ENCODE measurements at regions not wholly inside any gene's neighbourhood (a gene's known extent, or its start where the extent isn't known, plus 50 kb on each side); places are given as distances from the start of the nearest gene placed in this dataset.

DNA sequence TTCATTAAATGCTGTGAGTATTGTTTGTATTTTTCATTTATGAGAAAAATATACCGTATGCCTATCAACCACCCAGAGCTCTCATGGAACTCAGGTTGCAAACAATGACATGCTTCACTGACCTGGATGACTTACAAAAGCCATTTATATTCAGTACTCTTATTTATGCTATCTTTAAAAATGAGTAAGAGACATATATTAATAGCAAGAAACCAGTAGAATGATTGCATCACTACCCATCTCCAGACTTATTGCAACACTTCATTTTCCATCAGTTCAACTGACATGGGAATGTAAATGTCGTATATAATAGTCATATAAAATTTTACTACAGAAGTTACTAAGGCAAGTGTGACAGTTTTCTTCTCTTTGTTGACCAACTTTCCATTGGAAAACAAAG is 69.1 kb downstream of the OTP start:
- no peak for DNase-seq

DNA sequence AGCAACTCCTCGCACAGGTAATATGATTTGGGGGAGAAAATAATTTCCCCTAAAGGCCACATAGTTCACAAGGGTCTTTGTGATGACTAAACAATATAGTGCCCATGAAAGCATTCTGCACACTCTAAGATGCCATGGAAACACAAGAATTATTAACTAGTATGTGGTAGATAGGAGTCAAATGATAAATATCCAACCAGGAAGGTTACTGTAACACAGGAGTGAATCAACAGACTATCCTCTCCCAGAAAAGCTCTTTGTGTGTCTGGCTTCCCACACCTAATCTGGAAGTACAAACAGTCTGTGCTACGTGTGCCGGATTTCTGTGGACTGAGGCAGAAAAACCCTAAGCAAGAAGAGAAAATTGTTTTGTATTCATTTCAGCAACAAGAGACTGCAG is 70.0 kb downstream of the OTP start:
- no peak for DNase-seq

DNA sequence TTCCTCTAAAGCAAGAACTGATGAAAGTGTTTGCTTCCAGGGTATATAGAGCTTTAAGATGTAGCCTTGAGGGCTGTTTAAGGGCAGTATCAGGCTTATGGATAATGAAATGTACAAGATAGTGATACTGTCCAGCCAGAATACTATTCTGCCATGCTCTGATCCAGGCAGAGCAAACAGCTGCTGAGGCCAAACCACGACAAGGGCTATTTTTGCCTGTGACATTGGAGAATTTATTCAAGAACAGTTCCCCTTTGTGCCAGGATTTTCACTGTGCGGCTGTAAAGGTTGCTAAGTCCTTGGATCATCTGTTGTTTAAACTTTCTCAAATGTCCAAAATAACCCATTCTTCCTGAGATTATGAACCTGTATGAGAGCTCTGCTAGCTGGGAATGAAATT is 70.4 kb downstream of the OTP start:
- DNase-seq: no peak

DNA sequence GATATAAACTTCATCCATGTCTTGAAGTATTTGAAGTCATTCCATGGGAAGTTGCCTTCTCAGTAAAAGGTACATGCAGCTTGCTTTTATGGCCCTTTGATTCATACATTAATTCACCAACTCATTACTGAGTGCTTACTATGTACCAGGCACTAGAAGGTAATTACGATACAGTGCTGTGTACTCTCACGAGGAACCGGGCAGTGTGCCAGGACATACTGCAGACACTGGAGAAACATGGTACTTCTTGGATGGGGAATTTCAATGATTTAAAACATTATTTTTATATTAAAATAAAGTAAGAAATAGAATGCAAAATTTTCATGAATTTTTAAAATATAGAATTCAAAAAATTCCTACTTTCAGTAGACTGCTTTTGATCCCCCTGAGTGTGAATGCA is 71.4 kb upstream of the WDR41 start:
- no peak for DNase-seq

DNA sequence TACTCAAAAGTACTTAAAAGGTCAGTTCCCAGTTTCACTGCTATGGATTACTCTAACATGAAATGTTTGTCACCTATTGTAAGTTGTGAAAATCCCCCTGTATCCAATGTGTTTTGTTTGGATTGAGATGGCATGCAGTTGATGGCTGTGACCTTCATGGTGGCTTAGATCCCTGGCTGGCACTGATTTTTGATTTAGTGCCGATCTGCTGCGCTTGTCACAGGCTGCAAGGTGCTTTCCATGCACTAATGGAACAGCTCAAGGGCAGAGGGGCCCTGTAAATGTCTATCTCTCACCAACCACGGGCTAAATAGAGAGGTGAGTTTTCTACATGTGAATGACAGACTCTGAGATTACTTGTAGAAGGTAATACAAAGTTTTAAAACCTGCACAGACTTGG is 69.8 kb upstream of the WDR41 start:
- no peak for DNase-seq

DNA sequence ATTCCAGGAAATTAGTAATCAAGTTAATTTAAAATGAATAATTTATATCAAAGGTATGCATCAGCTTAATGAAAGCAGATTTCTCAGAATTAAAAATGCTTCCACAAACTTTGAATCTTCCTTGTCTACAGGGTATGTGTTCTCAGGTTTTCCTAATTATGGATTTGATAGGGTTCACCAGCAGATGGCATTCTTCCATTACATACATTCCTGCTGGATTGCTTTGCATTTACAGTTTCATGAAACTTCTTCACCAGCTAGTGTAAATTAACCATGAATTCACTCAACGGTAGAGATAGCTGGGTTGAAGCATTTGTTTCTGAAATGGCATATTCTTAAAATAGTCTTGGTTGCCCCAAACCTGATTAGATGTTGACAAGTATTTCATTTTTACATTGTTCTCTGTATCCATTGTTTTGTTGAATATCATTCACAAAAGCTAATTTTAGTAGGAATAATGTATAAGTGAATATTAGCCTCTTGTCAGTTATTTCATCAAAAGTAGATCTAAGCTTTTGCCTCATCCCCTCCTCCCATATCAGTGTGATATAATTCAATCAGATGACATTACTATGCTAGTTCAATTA is 68.7 kb upstream of the WDR41 start:
- DNase-seq: peak in 1 of 2 donors; percentile 46

DNA sequence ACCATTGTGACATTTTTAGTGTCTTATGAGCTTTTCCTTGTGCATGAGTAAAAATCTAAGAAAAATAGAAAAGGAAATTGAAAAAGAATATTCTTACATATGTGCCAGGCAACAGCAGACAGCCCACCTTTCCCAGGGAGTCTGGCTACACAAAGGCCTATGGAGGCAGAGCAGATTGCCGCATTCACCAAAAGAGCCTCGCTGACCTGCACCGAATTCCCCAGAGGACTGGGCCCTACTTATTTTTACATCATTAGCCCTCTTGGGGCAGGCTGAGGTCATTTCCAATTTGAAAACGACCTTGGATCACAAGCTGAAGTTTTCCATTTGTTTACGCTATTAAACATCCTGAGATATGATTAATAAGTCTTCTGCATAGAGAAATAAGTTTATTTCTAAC is 66.2 kb upstream of the WDR41 start:
- no peak for DNase-seq

DNA sequence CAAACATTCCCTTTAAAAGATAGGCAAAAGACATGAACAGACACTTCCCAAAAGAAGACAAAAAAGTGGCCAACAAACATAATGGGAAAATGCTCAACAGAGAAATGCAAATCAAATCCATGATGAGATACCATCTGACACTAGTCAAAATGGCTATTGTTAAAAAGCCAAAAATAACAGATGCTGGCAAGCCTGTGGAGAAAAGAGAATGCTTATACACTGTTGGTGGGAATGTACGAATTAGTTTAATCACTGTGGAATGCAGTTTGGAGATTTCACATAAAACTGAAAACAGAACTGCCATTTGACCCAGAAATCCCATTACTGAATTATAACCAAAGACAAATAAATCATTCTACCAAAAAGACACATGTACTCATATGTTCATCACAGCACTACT is 58.3 kb upstream of the WDR41 start:
- no peak for DNase-seq

DNA sequence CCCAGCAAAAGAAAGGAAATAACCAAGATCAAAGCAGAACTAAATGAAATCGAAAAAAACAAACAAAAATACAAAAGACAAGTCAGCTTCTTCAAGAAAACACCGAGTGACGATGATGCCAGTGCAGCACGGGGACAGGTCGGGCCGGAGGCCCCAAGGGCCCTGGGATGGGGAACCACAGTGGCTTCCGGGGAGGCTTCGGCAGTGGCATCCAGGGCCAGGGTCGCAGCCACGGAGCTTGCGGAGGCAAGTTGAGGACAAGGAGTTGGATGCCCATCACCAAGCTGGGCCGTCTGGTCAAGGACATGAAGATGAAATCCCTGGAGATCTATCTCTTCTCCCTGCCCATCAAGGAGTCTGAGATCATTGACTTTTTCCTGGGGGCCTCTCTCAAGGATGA is 53.2 kb upstream of the WDR41 start:
- DNase-seq: no peak
